Osteoblast (primary cell): ENCODE measurements at regions not wholly inside any gene's neighbourhood (a gene's known extent, or its start where the extent isn't known, plus 50 kb on each side); places are given as distances from the start of the nearest gene placed in this dataset.

Experiments
- DNase-seq: peaks from one replicate; pipeline ENCODE4 v3.0.0; 2011; ENCODE audit warnings: low spot score, mixed read lengths; ENCODE audit not compliant: insufficient read length; ENCODE audit errors: missing footprints
- H2AFZ ChIP-seq: 2 replicates; pipeline ENCODE4 v1.6.0; 2011; ENCODE audit warnings: mild to moderate bottlenecking, low read length
- H3K27ac ChIP-seq: 2 replicates; pipeline ENCODE4 v1.5.1; 2011; ENCODE audit warnings: mild to moderate bottlenecking, low read depth, low read length, moderate library complexity
- H3K27me3 ChIP-seq: 2 replicates; pipeline ENCODE4 v1.6.0; 2012; ENCODE audit warnings: mild to moderate bottlenecking, control low read depth, inconsistent platforms, low read length, moderate library complexity; ENCODE audit not compliant: insufficient read depth
- H3K36me3 ChIP-seq: 2 replicates; pipeline ENCODE4 v1.5.1; 2011; ENCODE audit warnings: mild to moderate bottlenecking, low read length, control low read depth, moderate library complexity; ENCODE audit not compliant: insufficient read depth
- H3K4me1 ChIP-seq: 2 replicates; pipeline ENCODE4 v1.5.1; 2011; ENCODE audit warnings: mild to moderate bottlenecking, low read length, control low read depth, moderate library complexity; ENCODE audit not compliant: insufficient read depth
- H3K4me2 ChIP-seq: 2 replicates; pipeline ENCODE4 v1.6.0; 2011; ENCODE audit warnings: mild to moderate bottlenecking, low read length; ENCODE audit not compliant: insufficient read depth
- H3K4me3 ChIP-seq: fragments of 200-600 bp; sonication (generic); 3 replicates; pipeline ENCODE4 v1.5.1; 2012; ENCODE audit warnings: mild to moderate bottlenecking, low read length, inconsistent platforms; ENCODE audit not compliant: insufficient read depth
- H3K79me2 ChIP-seq: 2 replicates; pipeline ENCODE4 v1.6.0; 2012; ENCODE audit warnings: mild to moderate bottlenecking, low read length, control low read depth, inconsistent platforms; ENCODE audit not compliant: insufficient read depth
- H3K9me3 ChIP-seq: 2 replicates; pipeline ENCODE4 v1.5.1; 2011; ENCODE audit warnings: low read depth, low read length, control low read depth
- H4K20me1 ChIP-seq: 2 replicates; pipeline ENCODE4 v1.6.0; 2012; ENCODE audit warnings: mild to moderate bottlenecking, low read length, control low read depth; ENCODE audit not compliant: insufficient read depth
- CTCF ChIP-seq: IDR thresholded peaks from 2 replicates; pipeline ENCODE4 v1.5.1; 2011; ENCODE audit warnings: mild to moderate bottlenecking, low read depth, low read length, moderate library complexity; ENCODE audit errors: extremely low read depth

GRCh38 chrX:15960237-15960636, 105.6 kb upstream of the AP1S2 start:
- H3K79me2 ChIP-seq, result no peaks in the 10 kb centered on the region
- no peak overlapping the region for H3K4me2 ChIP-seq
- H3K4me1 ChIP-seq, result no peaks in the 10 kb centered on the region
- TF ChIP-seq CTCF, result no peak
- H3K9me3 ChIP-seq, result no peaks in the 10 kb centered on the region
- no peak for DNase-seq
- no peak overlapping the region for H3K27ac ChIP-seq
- no peaks in the 10 kb centered on the region for H3K36me3 ChIP-seq
- no peaks in the 10 kb centered on the region for H3K27me3 ChIP-seq
- no peak overlapping the region for H2AFZ ChIP-seq
- no peak overlapping the region for H3K4me3 ChIP-seq
- no peaks in the 10 kb centered on the region for H4K20me1 ChIP-seq

GRCh38 chrX:15956681-15957080, 102.1 kb upstream of the AP1S2 start:
- DNase-seq, result no peak
- H3K9me3 ChIP-seq, result no peaks in the 10 kb centered on the region
- H4K20me1 ChIP-seq, result no peaks in the 10 kb centered on the region
- no peaks in the 10 kb centered on the region for H3K27me3 ChIP-seq
- H3K36me3 ChIP-seq, result no peaks in the 10 kb centered on the region
- no peak overlapping the region for H3K4me2 ChIP-seq
- no peak overlapping the region for H3K4me3 ChIP-seq
- no peak for TF ChIP-seq CTCF
- no peak overlapping the region for H3K27ac ChIP-seq
- H3K4me1 ChIP-seq, result no peaks in the 10 kb centered on the region
- H2AFZ ChIP-seq, result no peak overlapping the region
- no peaks in the 10 kb centered on the region for H3K79me2 ChIP-seq

- no peak for TF ChIP-seq CTCF
- DNase-seq, result no peak
- Histone ChIP-seq H3K27ac (no peak overlapping the region), H3K4me1 (no peaks in the 10 kb centered on the region), H3K4me2 (no peak overlapping the region), H2AFZ (no peak overlapping the region), H3K79me2 (no peaks in the 10 kb centered on the region), H3K36me3 (no peaks in the 10 kb centered on the region), H3K9me3 (no peaks in the 10 kb centered on the region), H4K20me1 (no peaks in the 10 kb centered on the region), H3K4me3 (no peak overlapping the region), H3K27me3 (no peaks in the 10 kb centered on the region)
Measured at GRCh38 chrX:15953801-15954200, 99.2 kb upstream of the AP1S2 start.

- DNase-seq, result no peak
- Histone ChIP-seq H3K9me3 (no peaks in the 10 kb centered on the region), H3K4me1 (peaks cover 9% of the 10 kb centered on the region), H3K36me3 (no peaks in the 10 kb centered on the region), H3K79me2 (no peaks in the 10 kb centered on the region), H3K4me3 (no peak overlapping the region), H3K27ac (no peak overlapping the region), H2AFZ (no peak overlapping the region), H3K27me3 (no peaks in the 10 kb centered on the region), H4K20me1 (no peaks in the 10 kb centered on the region), H3K4me2 (no peak overlapping the region)
- no peak for TF ChIP-seq CTCF
Measured at GRCh38 chrX:15952212-15952611, 97.6 kb upstream of the AP1S2 start.
